Naive thymus-derived CD4-positive, alpha-beta T cell (primary cell): ENCODE measurements at regions not wholly inside any gene's neighbourhood (a gene's known extent, or its start where the extent isn't known, plus 50 kb on each side); places are given as distances from the start of the nearest gene placed in this dataset.

Source experiments
- ATAC-seq: fragments of 150-1000 bp; cut with Tn5 transposase; 2 replicates; pipeline ENCODE4 v1.10.0; 2021; ENCODE audit warnings: mild to moderate bottlenecking, moderate library complexity
- CTCF ChIA-PET: fragments of 350-600 bp; sonication (Branson Sonifier 250); formaldehyde crosslinking; loops from one replicate; lab custom pipeline; 2021; ENCODE audit warnings: antibody characterized with exemption; lab: Charles Lee
- POLR2A ChIA-PET: fragments of 350-600 bp; sonication (Branson Sonifier 250); formaldehyde crosslinking; loops from one replicate; lab custom pipeline; 2021; ENCODE audit warnings: antibody characterized with exemption, inconsistent platforms; lab: Charles Lee
- DNase-seq, 9 donors: peaks; one replicate each; pipeline versions ENCODE4 v3.0.0 to v3.0.0-alpha.2; 2020 to 2022; ENCODE audit warnings: mixed read lengths in 1 of 9
- H3K27ac ChIP-seq: one replicate; pipeline ENCODE4 v1.7.0; 2013; ENCODE audit warnings: mild to moderate bottlenecking, low read depth, low read length, moderate library complexity
- H3K27me3 ChIP-seq, 2 donors: one replicate each; pipeline ENCODE4 v1.7.0; 2013; ENCODE audit warnings: low read length in 2 of 2, mild to moderate bottlenecking in 2 of 2, moderate library complexity in 2 of 2; ENCODE audit not compliant: control insufficient read depth in 2 of 2, insufficient read depth in 2 of 2
- H3K36me3 ChIP-seq, 3 experiments: 1 replicate in 2 of 3; 2 replicates in 1 of 3; pipeline ENCODE4 v1.7.0; 2013; ENCODE audit warnings: low read length in 3 of 3, mild to moderate bottlenecking in 3 of 3, moderate library complexity in 1 of 3; ENCODE audit not compliant: insufficient read depth in 3 of 3, control insufficient read depth in 2 of 3
- H3K4me1 ChIP-seq, 2 donors: one replicate each; pipeline ENCODE4 v1.7.0; 2013; ENCODE audit warnings: low read length in 2 of 2, mild to moderate bottlenecking in 2 of 2, moderate library complexity in 1 of 2; ENCODE audit not compliant: control insufficient read depth in 2 of 2, insufficient read depth in 2 of 2
- H3K4me3 ChIP-seq: 2 replicates; pipeline ENCODE4 v1.7.0; 2013; ENCODE audit warnings: mild to moderate bottlenecking, low read length
- H3K9me3 ChIP-seq, 3 experiments: 1 replicate in 2 of 3; 2 replicates in 1 of 3; pipeline ENCODE4 v1.7.0; 2013; ENCODE audit warnings: low read length in 3 of 3; ENCODE audit not compliant: control insufficient read depth in 2 of 3
- H3K27ac Mint-ChIP-seq, 9 donors: one replicate each; pipeline ENCODE4 v1.8.0; 2020 to 2022; ENCODE audit warnings: mixed read lengths in 9 of 9, mild to moderate bottlenecking in 8 of 9, moderate library complexity in 5 of 9, inconsistent platforms in 2 of 9
- H3K27me3 Mint-ChIP-seq, 5 donors: one replicate each; pipeline ENCODE4 v1.8.0; 2021 to 2022; ENCODE audit warnings: mixed read lengths in 5 of 5, mild to moderate bottlenecking in 1 of 5
- H3K36me3 Mint-ChIP-seq, 5 donors: one replicate each; pipeline ENCODE4 v1.8.0; 2020 to 2022; ENCODE audit warnings: mixed read lengths in 5 of 5, mild to moderate bottlenecking in 3 of 5, inconsistent platforms in 1 of 5
- H3K4me1 Mint-ChIP-seq, 7 donors: one replicate each; pipeline ENCODE4 v1.8.0; 2020 to 2022; ENCODE audit warnings: mixed read lengths in 7 of 7, mild to moderate bottlenecking in 3 of 7, inconsistent platforms in 1 of 7
- H3K4me3 Mint-ChIP-seq, 10 donors: one replicate each; pipeline ENCODE4 v1.8.0; 2020 to 2022; ENCODE audit warnings: mild to moderate bottlenecking in 10 of 10, mixed read lengths in 10 of 10, moderate library complexity in 6 of 10, inconsistent platforms in 2 of 10
- H3K9me3 Mint-ChIP-seq, 11 donors: one replicate each; pipeline ENCODE4 v1.8.0; 2020 to 2022; ENCODE audit warnings: mixed read lengths in 11 of 11, mild to moderate bottlenecking in 4 of 11, inconsistent platforms in 1 of 11, moderate library complexity in 1 of 11
- intact Hi-C, 2 donors: fragments of 100-400 bp; cut with micrococcal nuclease; formaldehyde crosslinking; loops; one replicate each; pipeline ENCODE4 v1.15.1; 2023

GRCh38 chr18:72637299-72637698 lies 93.2 kb upstream of the CBLN2 start:
- intact Hi-C loops: no loop called here

GRCh38 chr18:72636611-72637010 lies 92.5 kb upstream of the CBLN2 start:
- H3K27me3 ChIP-seq: no peaks in the 10 kb centered on the region
- no peak for DNase-seq
- CTCF ChIA-PET: no interaction called here
- H3K36me3 ChIP-seq: no peaks in the 10 kb centered on the region
- Mint-ChIP-seq H3K4me3 (no peak overlapping the region), H3K36me3 (no peaks in the 10 kb centered on the region), H3K4me1 (peaks cover 0 to 5% (median 0%) of the 10 kb centered on the region in 7 donors), H3K27me3 (no peaks in the 10 kb centered on the region), H3K27ac (no peak overlapping the region), H3K9me3 (peaks cover 0 to 5% (median 0%) of the 10 kb centered on the region in 11 donors)
- H3K4me3 ChIP-seq: no peak overlapping the region
- no peaks in the 10 kb centered on the region for H3K4me1 ChIP-seq
- POLR2A ChIA-PET: no interaction called here
- no peaks in the 10 kb centered on the region for H3K9me3 ChIP-seq
- no peak for ATAC-seq
- no peak overlapping the region for H3K27ac ChIP-seq
- intact Hi-C loops: no loop called here

More at GRCh38 chr18:72637299-72637698, 93.2 kb upstream of the CBLN2 start:
- Mint-ChIP-seq H3K27me3 (no peaks in the 10 kb centered on the region), H3K4me3 (no peak overlapping the region), H3K9me3 (peaks cover 0 to 7% (median 0%) of the 10 kb centered on the region in 11 donors), H3K4me1 (peaks cover 0 to 5% (median 0%) of the 10 kb centered on the region in 7 donors), H3K27ac (no peak overlapping the region), H3K36me3 (no peaks in the 10 kb centered on the region)
- Histone ChIP-seq H3K27me3 (no peaks in the 10 kb centered on the region), H3K9me3 (no peaks in the 10 kb centered on the region), H3K4me3 (no peak overlapping the region), H3K27ac (no peak overlapping the region), H3K36me3 (no peaks in the 10 kb centered on the region), H3K4me1 (no peaks in the 10 kb centered on the region)
- ATAC-seq (no peak), DNase-seq (no peak)
- ChIA-PET POLR2A (no interaction called here), CTCF (no interaction called here)

GRCh38 chr18:72634500-72634899 lies 90.4 kb upstream of the CBLN2 start:
- Histone ChIP-seq H3K27me3 (no peaks in the 10 kb centered on the region), H3K4me3 (no peak overlapping the region), H3K27ac (no peak overlapping the region), H3K9me3 (no peaks in the 10 kb centered on the region), H3K4me1 (no peaks in the 10 kb centered on the region), H3K36me3 (no peaks in the 10 kb centered on the region)
- DNase-seq: no peak
- H3K4me3 Mint-ChIP-seq: no peak overlapping the region
- POLR2A ChIA-PET: no interaction called here
- ATAC-seq: no peak
- no peak overlapping the region for H3K27ac Mint-ChIP-seq
- H3K4me1 Mint-ChIP-seq: no peaks in the 10 kb centered on the region
- H3K9me3 Mint-ChIP-seq: peaks cover 0 to 4% (median 0%) of the 10 kb centered on the region in 11 donors
- no peaks in the 10 kb centered on the region for H3K27me3 Mint-ChIP-seq
- no peaks in the 10 kb centered on the region for H3K36me3 Mint-ChIP-seq
- intact Hi-C loops: no loop called here
- CTCF ChIA-PET: no interaction called here

- Mint-ChIP-seq H3K4me3 (no peak overlapping the region), H3K36me3 (no peaks in the 10 kb centered on the region)
- POLR2A ChIA-PET: no interaction called here
Measured at GRCh38 chr18:72630991-72631390, 86.8 kb upstream of the CBLN2 start.

GRCh38 chr18:72623444-72623843 lies 79.3 kb upstream of the CBLN2 start:
- intact Hi-C loops: no loop called here
- H3K36me3 Mint-ChIP-seq: no peaks in the 10 kb centered on the region
- H3K27ac Mint-ChIP-seq: no peak overlapping the region
- ATAC-seq (no peak), DNase-seq (no peak)
- H3K4me1 ChIP-seq: no peaks in the 10 kb centered on the region
- H3K4me3 ChIP-seq: no peak overlapping the region
- ChIA-PET POLR2A (no interaction called here), CTCF (no interaction called here)
- H3K27ac ChIP-seq: no peak overlapping the region
- H3K27me3 Mint-ChIP-seq: peaks cover 0 to 10% (median 0%) of the 10 kb centered on the region in 5 donors
- H3K36me3 ChIP-seq: no peaks in the 10 kb centered on the region
- H3K9me3 ChIP-seq: no peaks in the 10 kb centered on the region
- no peaks in the 10 kb centered on the region for H3K4me1 Mint-ChIP-seq
- H3K9me3 Mint-ChIP-seq: peaks cover 0 to 7% (median 0%) of the 10 kb centered on the region in 11 donors
- no peaks in the 10 kb centered on the region for H3K27me3 ChIP-seq
- no peak overlapping the region for H3K4me3 Mint-ChIP-seq

More at GRCh38 chr18:72630991-72631390, 86.8 kb upstream of the CBLN2 start:
- Histone ChIP-seq H3K4me3 (no peak overlapping the region), H3K27me3 (no peaks in the 10 kb centered on the region), H3K9me3 (no peaks in the 10 kb centered on the region), H3K36me3 (no peaks in the 10 kb centered on the region), H3K27ac (no peak overlapping the region), H3K4me1 (no peaks in the 10 kb centered on the region)
- no peak for DNase-seq
- Mint-ChIP-seq H3K27ac (no peak overlapping the region), H3K9me3 (no peaks in the 10 kb centered on the region), H3K27me3 (no peaks in the 10 kb centered on the region), H3K4me1 (no peaks in the 10 kb centered on the region)
- intact Hi-C loops: no loop called here
- no peak for ATAC-seq
- CTCF ChIA-PET: no interaction called here

- no peak overlapping the region for H3K27ac ChIP-seq
- no peak overlapping the region for H3K4me3 Mint-ChIP-seq
- no peaks in the 10 kb centered on the region for H3K36me3 ChIP-seq
- ChIA-PET CTCF (no interaction called here), POLR2A (no interaction called here)
- peaks cover 0 to under 1% (median 0%) of the 10 kb centered on the region in 5 donors for H3K27me3 Mint-ChIP-seq
- H3K4me1 ChIP-seq: no peaks in the 10 kb centered on the region
- ATAC-seq (no peak), DNase-seq (no peak)
- H3K27ac Mint-ChIP-seq: no peak overlapping the region
- H3K9me3 ChIP-seq: no peaks in the 10 kb centered on the region
- no peaks in the 10 kb centered on the region for H3K36me3 Mint-ChIP-seq
- H3K4me1 Mint-ChIP-seq: no peaks in the 10 kb centered on the region
- H3K9me3 Mint-ChIP-seq: peaks cover 0 to 20% (median 2%) of the 10 kb centered on the region in 11 donors
- intact Hi-C loops: no loop called here
- no peak overlapping the region for H3K4me3 ChIP-seq
- H3K27me3 ChIP-seq: no peaks in the 10 kb centered on the region
Measured at GRCh38 chr18:72613534-72613930, 69.4 kb upstream of the CBLN2 start.

- H3K4me1 ChIP-seq: no peaks in the 10 kb centered on the region
- H3K27ac ChIP-seq: no peak overlapping the region
- H3K9me3 Mint-ChIP-seq: peaks cover 0 to 20% (median 2%) of the 10 kb centered on the region in 11 donors
- no peak overlapping the region for H3K27ac Mint-ChIP-seq
- ATAC-seq (no peak), DNase-seq (no peak)
- H3K9me3 ChIP-seq: no peaks in the 10 kb centered on the region
- intact Hi-C loops: no loop called here
- H3K36me3 ChIP-seq: no peaks in the 10 kb centered on the region
- H3K36me3 Mint-ChIP-seq: no peaks in the 10 kb centered on the region
- no peaks in the 10 kb centered on the region for H3K27me3 Mint-ChIP-seq
- H3K4me1 Mint-ChIP-seq: no peaks in the 10 kb centered on the region
- H3K4me3 ChIP-seq: no peak overlapping the region
- H3K27me3 ChIP-seq: no peaks in the 10 kb centered on the region
- POLR2A ChIA-PET: no interaction called here
- CTCF ChIA-PET: no interaction called here
- no peak overlapping the region for H3K4me3 Mint-ChIP-seq
Measured at GRCh38 chr18:72612894-72613533, 68.9 kb upstream of the CBLN2 start.
